NCI-H2029 (cell line): ENCODE measurements at regions not wholly inside any gene's neighbourhood (a gene's known extent, or its start where the extent isn't known, plus 50 kb on each side); places are given as distances from the start of the nearest gene placed in this dataset.

Experiments used
- DNase-seq: peaks from one replicate; lab custom pipeline; 2025; lab: John Stamatoyannopoulos, UW

GRCh38 chr5:158644301-158644700 lies 455.4 kb downstream of the EBF1 start:
- DNase-seq: no peak

DNA sequence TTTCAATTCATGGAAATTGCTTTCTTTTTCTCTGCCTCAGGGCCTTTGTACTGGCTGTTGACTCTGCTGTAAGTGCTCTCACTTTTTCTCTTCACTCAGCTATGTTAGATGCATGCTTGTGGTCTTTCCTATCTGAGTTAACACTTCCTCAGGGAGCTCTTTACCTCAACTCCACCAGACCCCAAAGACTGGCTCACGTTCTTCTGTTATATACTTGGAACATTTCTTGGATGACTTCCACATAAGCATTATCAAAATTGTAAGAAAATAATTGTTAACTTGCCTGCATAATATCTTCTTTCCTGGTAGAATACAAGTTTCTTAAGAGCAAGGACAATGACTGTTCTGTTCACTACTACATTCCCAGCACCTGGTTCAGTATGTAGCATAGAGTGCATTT lies 455.9 kb downstream of the EBF1 start:
- DNase-seq: no peak

DNA sequence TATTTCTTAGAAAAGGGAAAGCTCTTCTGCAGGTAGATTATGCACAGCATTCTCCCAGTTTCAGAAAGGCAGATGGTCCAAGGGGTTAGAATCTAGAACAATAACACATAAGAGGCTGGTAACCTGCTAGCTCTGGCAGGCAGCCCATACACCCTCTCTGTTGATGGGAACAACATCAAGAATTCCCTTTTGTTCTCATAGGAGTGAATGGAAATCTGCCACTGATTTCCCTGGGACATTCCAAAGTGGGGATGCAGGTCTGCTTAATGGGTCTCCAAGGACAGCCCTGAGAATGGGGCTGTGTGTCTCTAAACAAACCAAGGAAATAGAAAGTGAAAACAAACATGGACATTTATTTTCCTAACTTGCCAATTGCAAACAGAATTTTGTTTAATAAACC lies 456.8 kb downstream of the EBF1 start:
- DNase-seq: no peak

GRCh38 chr5:158641016-158641415 lies 458.7 kb downstream of the EBF1 start:
- DNase-seq: no peak

DNA sequence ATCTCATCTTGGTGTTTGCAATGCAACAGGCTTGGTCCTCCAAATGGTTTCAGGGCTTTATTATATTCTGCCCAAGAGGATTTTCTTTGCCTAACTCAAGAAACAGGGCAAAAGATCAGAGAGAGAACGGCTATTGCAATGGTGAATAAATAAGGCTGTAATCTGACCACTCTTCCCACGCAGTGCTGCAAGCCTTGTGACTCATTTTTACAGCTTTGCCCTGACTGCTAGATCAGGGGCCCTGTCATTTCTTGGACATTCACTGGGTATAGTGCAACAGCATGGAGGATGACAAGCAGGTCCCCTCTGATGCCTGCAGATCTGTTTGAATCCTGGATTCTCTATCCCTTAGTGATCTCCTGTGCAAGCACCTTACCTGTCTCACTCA lies 459.1 kb downstream of the EBF1 start:
- DNase-seq: no peak

GRCh38 chr5:158639881-158640592 lies 459.7 kb downstream of the EBF1 start:
- no peak for DNase-seq

- DNase-seq: no peak
Observed at GRCh38 chr5:158638396-158638795, 461.3 kb downstream of the EBF1 start.

DNA sequence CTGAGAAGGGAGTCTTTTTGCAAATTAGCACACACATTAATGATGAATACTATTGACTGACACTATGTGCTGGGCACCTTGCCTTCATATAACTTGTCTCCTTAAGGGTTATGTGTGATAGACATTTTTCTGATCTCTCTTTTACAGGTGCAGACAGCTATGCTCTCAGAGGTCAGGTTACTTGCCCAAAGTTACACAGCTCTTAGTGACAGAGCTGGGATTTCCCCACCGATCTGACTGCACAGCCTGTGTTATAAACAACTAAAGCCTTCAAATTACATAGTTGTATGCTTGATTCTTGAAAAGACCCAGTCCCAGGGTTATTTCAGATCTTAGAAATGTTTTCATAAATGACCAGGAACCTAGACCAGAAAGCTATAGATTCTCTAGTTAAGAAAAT lies 462.7 kb downstream of the EBF1 start:
- no peak for DNase-seq

- no peak for DNase-seq
Observed at GRCh38 chr5:158635565-158635964, 464.2 kb downstream of the EBF1 start.

GRCh38 chr5:158634714-158635113 lies 465.0 kb downstream of the EBF1 start:
- DNase-seq: no peak

DNA sequence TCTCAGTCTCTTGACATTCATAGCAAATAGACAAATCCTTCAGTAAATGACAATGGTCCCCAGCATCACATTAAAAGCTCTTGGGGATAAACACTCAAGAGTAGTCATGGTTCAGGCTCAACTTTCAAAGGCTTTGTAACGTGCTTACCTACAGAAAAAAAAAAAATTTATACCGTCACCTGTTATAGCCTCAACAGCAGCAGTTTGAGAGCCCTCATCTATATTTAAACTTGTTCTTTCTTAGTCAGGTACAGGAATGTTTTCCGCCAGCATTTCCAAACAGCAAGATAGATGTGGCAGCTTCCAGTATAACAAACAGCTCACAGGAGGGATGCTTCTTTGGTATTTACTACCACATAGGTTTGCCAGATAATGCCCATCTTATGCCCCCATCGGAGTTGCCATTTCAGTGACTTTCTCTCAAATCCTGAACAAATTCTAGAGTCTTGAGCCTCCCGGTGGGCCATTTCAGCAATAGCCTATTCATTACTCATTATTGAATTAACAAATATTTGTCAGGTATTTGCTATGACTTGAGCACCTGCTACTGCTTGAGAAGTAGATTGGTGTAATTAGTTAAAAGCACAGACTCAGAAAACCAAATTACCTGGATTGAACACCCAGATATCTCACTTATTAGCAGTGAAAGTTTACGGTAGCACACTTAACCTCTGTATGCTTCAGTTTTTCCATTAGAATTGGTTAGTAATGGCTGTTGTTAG lies 470.0 kb downstream of the EBF1 start:
- no peak for DNase-seq

DNA sequence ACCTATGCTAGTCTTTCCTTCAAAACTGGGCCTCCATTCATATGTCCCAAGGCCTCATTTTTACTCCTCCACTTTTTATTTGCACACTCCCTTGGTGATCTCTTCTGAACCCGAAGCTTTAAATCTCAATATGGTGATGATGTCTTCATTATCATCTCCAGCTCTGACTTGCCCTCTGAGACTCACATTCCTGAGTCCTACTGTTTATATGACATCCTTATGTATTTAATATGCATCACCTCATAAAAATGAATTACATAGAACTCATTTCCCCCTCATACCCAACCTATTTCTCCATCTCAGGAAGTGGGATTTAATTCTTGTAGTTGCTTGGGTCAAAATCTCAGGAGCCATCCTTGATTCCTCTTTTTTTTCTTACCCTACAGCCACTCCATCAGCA lies 473.0 kb downstream of the EBF1 start:
- DNase-seq: no peak

GRCh38 chr5:158623971-158624370 lies 475.7 kb downstream of the EBF1 start:
- no peak for DNase-seq

DNA sequence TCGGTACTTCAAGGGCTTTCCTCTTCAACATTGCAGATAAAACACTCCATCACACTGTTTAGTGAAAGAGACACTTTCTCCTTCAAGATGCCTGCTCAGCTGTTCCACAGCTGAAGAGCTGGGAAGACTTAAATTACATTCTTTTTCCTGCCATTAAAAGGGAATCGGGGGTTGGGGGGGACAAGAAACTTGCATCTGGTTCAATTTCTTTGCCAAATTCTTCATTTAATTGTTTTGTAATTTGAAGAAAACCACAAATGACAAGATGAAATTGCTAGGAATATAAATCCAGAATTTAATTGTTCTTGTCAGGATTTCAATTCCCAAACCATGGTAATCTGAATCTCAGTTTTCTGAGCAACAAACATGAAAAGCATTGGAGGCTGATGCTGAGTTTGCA lies 478.3 kb downstream of the EBF1 start:
- no peak for DNase-seq

DNA sequence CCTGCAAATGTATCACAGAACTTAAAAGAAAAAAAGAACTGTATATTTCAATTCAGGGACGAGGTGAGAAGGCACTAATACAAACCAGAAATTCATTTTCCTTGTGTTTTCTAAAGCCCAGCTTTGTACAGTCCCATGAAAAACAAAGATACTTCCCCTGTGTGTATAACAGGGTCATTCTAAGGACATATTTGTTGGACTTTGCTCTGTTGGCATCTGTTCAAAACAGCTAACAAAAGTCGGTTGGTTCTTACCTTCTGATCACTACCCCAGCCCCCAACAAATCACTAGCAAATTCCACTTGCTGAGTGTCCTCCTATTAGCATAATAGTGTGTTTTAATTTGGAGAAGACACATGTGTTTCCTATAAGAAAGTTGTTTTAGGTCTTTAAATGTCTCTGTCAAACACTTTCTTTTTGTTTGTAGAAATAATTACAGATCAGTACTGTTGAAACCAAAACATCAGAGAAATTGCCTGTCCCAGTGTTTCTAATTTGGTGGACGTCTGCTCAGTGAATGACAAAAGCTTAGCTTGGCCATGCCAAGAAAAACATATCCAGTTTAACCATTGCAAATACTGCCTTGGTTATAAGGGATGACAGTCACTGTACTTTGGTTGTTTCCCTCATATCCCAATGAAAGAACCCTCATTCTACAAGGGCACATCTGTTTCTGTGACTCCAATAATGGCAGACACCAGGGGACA lies 480.5 kb downstream of the EBF1 start:
- DNase-seq: no peak

GRCh38 chr5:158618256-158618655 lies 481.5 kb downstream of the EBF1 start:
- DNase-seq: no peak

GRCh38 chr5:158616707-158617106 lies 483.0 kb downstream of the EBF1 start:
- no peak for DNase-seq

DNA sequence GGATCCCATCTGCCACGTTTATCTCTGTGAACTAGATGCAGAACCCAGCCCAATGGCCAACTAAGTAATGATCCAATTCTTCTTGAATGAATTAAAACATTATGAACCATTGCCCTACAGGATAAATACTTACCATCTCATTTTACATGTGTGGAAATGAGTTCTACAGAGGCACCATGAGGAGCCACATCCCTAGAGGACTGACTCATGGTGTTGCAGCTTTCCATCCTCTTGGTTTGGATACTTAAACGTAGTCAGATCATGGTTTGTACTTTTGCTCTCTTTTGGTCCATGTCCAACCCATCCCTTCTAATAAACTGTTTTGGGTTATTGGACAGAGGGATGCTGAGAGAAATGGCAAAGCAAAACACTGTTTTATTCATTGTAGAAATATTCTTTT lies 484.8 kb downstream of the EBF1 start:
- no peak for DNase-seq

GRCh38 chr5:158611581-158611980 lies 488.1 kb downstream of the EBF1 start:
- DNase-seq: no peak

GRCh38 chr5:158610051-158610415 lies 489.7 kb downstream of the EBF1 start:
- no peak for DNase-seq

- DNase-seq: no peak
Observed at GRCh38 chr5:158609333-158610050, 490.2 kb downstream of the EBF1 start.

GRCh38 chr5:158607088-158607487 lies 492.6 kb downstream of the EBF1 start:
- no peak for DNase-seq

DNA sequence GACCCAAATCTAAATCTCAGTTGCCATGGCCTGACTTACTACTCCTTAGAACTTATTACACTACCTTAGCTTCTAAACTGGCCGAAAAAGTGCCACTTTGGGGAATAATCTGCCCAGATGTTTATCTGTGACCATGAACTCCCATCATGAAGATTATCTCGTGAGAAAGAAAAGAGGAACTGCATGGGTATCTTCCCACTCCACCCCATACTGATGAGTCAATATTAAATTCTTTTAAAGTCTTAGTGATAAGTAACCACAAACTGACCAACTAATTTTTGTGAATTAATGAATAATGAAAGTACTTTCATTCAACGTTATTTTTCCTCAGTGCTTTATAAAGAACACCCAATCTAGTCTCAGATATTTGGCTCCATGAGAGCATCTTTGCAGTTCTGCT lies 493.5 kb downstream of the EBF1 start:
- DNase-seq: no peak
